HG02571 (cell line): ENCODE measurements at regions not wholly inside any gene's neighbourhood (a gene's known extent, or its start where the extent isn't known, plus 50 kb on each side); places are given as distances from the start of the nearest gene placed in this dataset.

Experiments used
- ATAC-seq: cut with Tn5 transposase; IDR thresholded peaks from one replicate; pipeline ENCODE4 v1.9.1; 2021; ENCODE audit warnings: mild to moderate bottlenecking, moderate library complexity; ENCODE audit not compliant: unreplicated experiment

GRCh38 chr13:80469105-80469852, 128.4 kb upstream of the SPRY2 start:
- ATAC-seq: no peak

GRCh38 chr13:80465321-80465720, 124.4 kb upstream of the SPRY2 start:
- ATAC-seq: no peak

- no peak for ATAC-seq
These were observed 122.9 kb upstream of the SPRY2 start for GRCh38 chr13:80463673-80464352.

- no peak for ATAC-seq
These were observed 121.6 kb upstream of the SPRY2 start for GRCh38 chr13:80462567-80462966.

- no peak for ATAC-seq
These were observed 121.1 kb upstream of the SPRY2 start for GRCh38 chr13:80462037-80462436.

- no peak for ATAC-seq
These were observed 117.6 kb upstream of the SPRY2 start for GRCh38 chr13:80458543-80458942.

GRCh38 chr13:80454245-80454644, 113.3 kb upstream of the SPRY2 start:
- ATAC-seq: peak; percentile 64

- ATAC-seq: no peak
These were observed 111.4 kb upstream of the SPRY2 start for GRCh38 chr13:80452279-80452678.

GRCh38 chr13:80451641-80452040, 110.7 kb upstream of the SPRY2 start:
- no peak for ATAC-seq

- ATAC-seq: no peak
These were observed 109.5 kb upstream of the SPRY2 start for GRCh38 chr13:80450386-80450785.

- no peak for ATAC-seq
These were observed 107.8 kb upstream of the SPRY2 start for GRCh38 chr13:80448725-80449124.

- no peak for ATAC-seq
These were observed 106.8 kb upstream of the SPRY2 start for GRCh38 chr13:80447747-80448146.

- ATAC-seq: no peak
These were observed 103.5 kb upstream of the SPRY2 start for GRCh38 chr13:80444240-80445015.

- no peak for ATAC-seq
These were observed 101.7 kb upstream of the SPRY2 start for GRCh38 chr13:80442609-80443008.

- no peak for ATAC-seq
These were observed 101.0 kb upstream of the SPRY2 start for GRCh38 chr13:80441968-80442367.

- no peak for ATAC-seq
These were observed 97.6 kb upstream of the SPRY2 start for GRCh38 chr13:80438521-80438920.

- no peak for ATAC-seq
These were observed 96.3 kb upstream of the SPRY2 start for GRCh38 chr13:80437231-80437630.

GRCh38 chr13:80436571-80437169, 95.7 kb upstream of the SPRY2 start:
- no peak for ATAC-seq

GRCh38 chr13:80430561-80430960, 89.6 kb upstream of the SPRY2 start:
- no peak for ATAC-seq

- no peak for ATAC-seq
These were observed 87.6 kb upstream of the SPRY2 start for GRCh38 chr13:80428349-80429096.

GRCh38 chr13:80419416-80419815, 78.5 kb upstream of the SPRY2 start:
- ATAC-seq: no peak
